Mucosa of stomach (tissue), 1 donor: ENCODE measurements at regions not wholly inside any gene's neighbourhood (a gene's known extent, or its start where the extent isn't known, plus 50 kb on each side); places are given as distances from the start of the nearest gene placed in this dataset.

Experiments used
- H3K27me3 ChIP-seq: one replicate; pipeline ENCODE4 v1.7.0; 2013; ENCODE audit warnings: mild to moderate bottlenecking, low read length; ENCODE audit not compliant: control insufficient read depth, insufficient read depth
- H3K36me3 ChIP-seq: one replicate; pipeline ENCODE4 v1.7.0; 2013; ENCODE audit warnings: low read length; ENCODE audit not compliant: control insufficient read depth, insufficient read depth
- H3K4me1 ChIP-seq: one replicate; pipeline ENCODE4 v1.7.0; 2013; ENCODE audit warnings: mild to moderate bottlenecking, low read length; ENCODE audit not compliant: control insufficient read depth, insufficient read depth
- H3K4me3 ChIP-seq: one replicate; pipeline ENCODE4 v1.7.0; 2013; ENCODE audit warnings: low read length
- H3K9ac ChIP-seq: one replicate; pipeline ENCODE4 v1.7.0; 2013; ENCODE audit warnings: mild to moderate bottlenecking, low read length, moderate library complexity
- H3K9me3 ChIP-seq: one replicate; pipeline ENCODE4 v1.7.0; 2013; ENCODE audit warnings: mild to moderate bottlenecking, low read length, moderate library complexity; ENCODE audit not compliant: control insufficient read depth
- donor health status: Pancreatic carcinoma.

DNA sequence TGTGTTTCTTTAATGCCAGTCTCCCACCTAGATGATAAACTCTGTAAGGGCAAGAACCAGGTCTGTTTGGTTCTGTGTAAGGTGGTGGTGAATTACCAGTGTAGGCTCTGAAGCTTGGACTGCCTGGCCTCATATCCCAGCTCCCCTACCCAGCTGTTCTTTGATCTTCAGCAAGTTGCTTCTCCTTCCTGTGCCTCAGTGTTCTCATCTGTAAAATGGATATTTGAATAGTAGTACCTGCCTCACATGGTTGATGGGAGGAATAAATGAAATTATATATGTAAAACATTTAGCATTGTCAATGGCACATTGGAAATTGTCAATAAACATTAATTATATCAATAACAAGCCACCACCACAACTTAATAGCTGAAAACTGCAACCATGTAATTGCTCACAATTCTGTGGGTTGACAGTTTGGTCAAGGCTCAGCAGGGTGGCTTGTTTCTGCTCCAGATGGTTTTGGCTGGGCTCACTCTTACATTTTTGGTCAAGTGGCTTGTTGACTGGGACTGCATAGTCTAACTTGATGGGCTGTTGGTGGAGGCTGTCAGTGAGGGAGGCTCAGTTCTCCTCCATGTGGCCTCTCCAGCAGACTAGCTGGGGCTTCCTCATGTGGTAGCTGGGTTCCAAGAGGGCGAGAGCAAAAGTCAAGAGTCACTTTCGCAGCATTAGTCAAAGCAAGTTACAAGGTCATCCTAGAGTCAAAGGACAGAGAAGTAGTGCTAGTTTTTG lies 84.5 kb upstream of the DUSP5 start:
- H3K9me3 ChIP-seq = peaks cover 3% of the 10 kb centered on the region
- H3K9ac ChIP-seq = no peak overlapping the region
- H3K27me3 ChIP-seq = no peaks in the 10 kb centered on the region
- H3K4me1 ChIP-seq = peaks cover 74% of the 10 kb centered on the region
- H3K36me3 ChIP-seq = no peaks in the 10 kb centered on the region
- no peak overlapping the region for H3K4me3 ChIP-seq

DNA sequence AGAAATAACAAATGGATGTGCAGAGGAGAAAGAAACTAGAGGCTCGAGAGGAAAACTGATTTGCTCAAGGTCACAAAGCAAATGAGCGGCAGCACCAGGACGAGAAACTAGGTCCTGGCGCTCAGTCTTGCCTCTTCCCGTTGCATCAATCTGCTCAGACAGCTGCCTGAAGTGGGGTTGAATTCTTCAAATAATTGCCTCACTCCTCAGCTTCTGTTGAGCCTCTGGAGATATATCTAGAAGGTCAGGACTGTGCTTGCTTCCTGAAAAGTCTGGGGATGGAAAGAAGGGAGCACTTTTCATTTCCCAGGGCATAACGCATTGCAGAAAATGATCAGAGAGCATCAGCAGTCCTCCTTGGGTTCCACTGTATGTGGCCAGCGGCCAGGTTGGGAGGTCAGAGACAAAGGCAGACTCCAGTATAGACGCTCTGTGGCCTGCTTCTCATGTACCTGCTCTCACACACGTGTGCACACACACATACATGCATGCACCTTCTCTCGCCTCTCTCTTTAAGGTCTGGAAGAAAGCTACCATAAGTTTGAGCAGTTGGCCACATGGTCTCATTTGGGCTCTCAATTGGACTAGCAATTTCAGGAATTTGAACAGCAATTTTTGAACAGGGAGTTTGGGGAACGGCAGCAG lies 83.7 kb upstream of the DUSP5 start:
- Histone ChIP-seq H3K36me3 (no peaks in the 10 kb centered on the region), H3K27me3 (no peaks in the 10 kb centered on the region), H3K9me3 (peaks cover 3% of the 10 kb centered on the region), H3K9ac (no peak overlapping the region), H3K4me1 (peaks cover 66% of the 10 kb centered on the region), H3K4me3 (no peak overlapping the region)

DNA sequence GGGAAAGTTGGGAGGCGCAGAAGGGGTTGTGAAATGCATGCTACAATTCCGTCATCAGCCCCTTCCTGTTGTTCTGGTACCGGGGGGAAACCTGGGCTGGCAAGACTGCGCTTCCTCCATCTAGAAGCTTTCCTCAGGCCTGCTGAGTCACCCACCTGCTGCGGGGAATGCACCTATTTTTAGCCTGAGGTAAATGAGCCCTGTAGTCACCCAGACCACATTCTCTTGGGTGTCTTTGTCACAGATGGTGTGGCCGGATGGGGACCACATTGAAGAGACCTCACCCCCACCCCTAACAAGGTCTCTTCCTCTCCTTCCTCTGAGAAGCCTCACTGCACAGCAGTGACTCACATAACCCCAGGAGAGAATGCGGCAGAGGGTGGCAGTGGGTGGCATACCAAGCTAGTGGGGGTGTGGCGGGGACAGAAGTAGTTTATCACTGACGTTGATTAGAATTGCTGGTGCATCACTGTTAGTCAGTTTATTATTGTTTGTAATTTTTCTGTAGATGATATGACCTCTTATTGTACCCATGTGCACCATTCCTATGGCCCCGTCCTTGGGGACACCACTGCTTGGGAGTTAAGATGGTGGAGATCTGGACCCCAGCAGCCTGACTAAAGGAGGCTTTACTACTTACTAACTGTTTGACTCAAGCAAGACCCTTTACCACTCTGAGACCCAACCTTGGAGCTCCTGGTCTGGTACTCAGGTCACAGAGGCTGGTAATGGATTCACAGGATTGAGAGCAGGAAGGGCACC lies 83.0 kb upstream of the DUSP5 start:
- Histone ChIP-seq H3K9me3 (peaks cover 3% of the 10 kb centered on the region), H3K9ac (no peak overlapping the region), H3K4me3 (no peak overlapping the region), H3K27me3 (no peaks in the 10 kb centered on the region), H3K36me3 (no peaks in the 10 kb centered on the region), H3K4me1 (peaks cover 58% of the 10 kb centered on the region)

DNA sequence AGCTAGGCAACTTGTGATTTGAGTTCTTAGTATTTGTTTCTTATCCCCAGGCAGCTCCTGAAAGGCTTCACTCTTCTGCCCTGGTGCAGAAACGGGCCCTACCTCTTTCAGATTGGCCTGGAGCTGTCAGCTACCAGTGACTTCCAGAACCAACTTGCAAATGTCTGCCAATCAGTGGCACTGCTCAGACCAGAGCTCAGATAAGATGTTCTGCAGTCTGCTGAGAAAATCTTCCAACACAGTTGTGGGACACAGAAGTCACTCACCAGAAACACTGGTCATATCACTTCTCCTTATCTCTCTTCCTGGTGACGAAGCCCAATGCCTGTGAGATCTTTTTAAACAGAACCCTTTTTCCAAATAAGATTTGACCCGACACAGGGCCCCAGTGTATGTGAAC lies 81.9 kb upstream of the DUSP5 start:
- Histone ChIP-seq H3K27me3 (no peaks in the 10 kb centered on the region), H3K36me3 (no peaks in the 10 kb centered on the region), H3K9ac (no peak overlapping the region), H3K4me3 (no peak overlapping the region), H3K4me1 (peaks cover 48% of the 10 kb centered on the region), H3K9me3 (peaks cover 3% of the 10 kb centered on the region)

DNA sequence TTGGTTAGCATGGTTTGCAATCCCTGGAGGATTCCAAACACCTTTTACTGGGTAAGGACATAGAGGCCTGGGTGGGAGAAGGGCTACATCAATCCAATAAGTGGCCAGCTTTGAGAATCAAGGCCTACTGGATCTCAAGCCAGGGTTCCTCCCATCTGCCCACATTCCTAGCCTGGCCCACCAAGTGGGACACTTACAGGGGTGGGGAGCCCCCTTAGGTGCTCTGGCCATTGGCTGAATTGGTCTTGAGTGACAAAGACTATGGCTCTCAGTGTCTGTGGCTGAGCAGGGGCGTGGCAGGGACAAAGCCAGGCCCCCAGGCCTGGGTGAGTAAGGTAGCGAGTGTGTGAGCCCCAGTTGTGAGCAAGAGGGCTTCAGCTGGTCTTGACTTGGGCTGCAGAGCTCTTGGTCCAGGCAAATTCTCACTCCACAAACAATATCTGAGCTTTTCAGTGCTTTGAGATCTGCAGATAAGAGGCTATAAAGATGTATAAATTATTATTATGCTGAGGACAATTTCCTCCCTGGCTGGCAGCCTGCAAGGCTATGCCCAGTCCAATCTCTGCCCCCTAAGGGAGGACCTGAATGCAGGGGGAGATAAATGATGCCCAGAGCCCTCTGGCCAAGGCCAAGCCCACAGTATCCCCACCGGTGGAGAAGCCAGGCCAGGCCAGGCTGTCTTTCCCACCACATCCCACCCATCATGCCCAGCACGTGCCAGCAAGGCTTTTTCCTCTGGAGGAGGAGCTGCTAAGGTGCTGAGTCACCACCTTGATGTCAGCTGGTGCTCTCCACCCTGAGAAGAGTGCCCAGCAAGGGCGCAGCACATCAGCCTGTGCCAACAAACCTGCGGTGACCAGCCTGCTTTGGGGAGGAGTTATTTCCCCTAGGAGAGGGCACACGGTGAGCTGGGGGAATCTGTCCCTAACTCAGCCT lies 80.7 kb upstream of the DUSP5 start:
- Histone ChIP-seq H3K9me3 (peaks cover 3% of the 10 kb centered on the region), H3K4me1 (peaks cover 40% of the 10 kb centered on the region), H3K4me3 (no peak overlapping the region), H3K36me3 (no peaks in the 10 kb centered on the region), H3K27me3 (no peaks in the 10 kb centered on the region), H3K9ac (no peak overlapping the region)

DNA sequence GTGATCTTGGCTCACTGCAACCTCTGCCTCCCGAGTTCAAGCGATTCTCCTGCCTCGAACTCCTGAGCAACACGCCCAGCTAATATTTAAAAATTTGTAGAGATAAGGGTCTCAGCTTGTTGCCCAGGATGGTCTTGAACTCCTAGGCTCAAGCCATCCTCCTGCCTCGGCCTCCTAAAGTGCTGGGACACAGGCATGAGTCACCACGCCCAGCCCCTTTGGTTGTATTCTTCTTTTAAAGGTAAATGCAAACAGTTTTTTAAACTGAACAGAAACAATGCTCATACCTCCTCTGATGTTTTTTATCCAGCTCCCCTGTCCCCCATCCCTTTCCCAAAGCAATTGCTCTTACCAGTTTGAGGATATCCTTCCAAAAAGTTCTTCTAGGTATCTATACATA lies 79.5 kb upstream of the DUSP5 start:
- no peak overlapping the region for H3K4me3 ChIP-seq
- no peaks in the 10 kb centered on the region for H3K36me3 ChIP-seq
- peaks cover 3% of the 10 kb centered on the region for H3K9me3 ChIP-seq
- no peak overlapping the region for H3K9ac ChIP-seq
- H3K27me3 ChIP-seq = no peaks in the 10 kb centered on the region
- peaks cover 40% of the 10 kb centered on the region for H3K4me1 ChIP-seq

DNA sequence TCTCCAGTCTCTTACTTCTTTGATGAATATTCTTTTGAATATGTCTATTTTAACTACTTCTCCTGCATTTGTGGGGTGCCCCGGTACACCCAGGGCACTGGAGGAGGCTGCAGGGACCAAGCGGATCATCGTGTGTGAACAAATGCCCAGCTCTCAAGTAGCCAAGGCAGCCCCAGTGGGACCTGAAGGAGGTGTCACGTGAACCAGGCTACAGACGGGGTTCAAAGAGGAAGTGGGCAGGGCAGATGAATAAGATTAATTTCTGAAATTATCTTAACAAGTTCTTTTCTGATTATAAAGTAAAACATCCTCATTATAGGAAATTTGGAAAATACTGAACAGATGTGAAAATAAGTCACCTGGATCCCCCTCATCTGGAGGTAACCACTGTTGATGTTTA lies 78.4 kb upstream of the DUSP5 start:
- no peak overlapping the region for H3K9ac ChIP-seq
- no peak overlapping the region for H3K4me3 ChIP-seq
- peaks cover 3% of the 10 kb centered on the region for H3K9me3 ChIP-seq
- H3K27me3 ChIP-seq = no peaks in the 10 kb centered on the region
- peaks cover 35% of the 10 kb centered on the region for H3K4me1 ChIP-seq
- no peaks in the 10 kb centered on the region for H3K36me3 ChIP-seq

DNA sequence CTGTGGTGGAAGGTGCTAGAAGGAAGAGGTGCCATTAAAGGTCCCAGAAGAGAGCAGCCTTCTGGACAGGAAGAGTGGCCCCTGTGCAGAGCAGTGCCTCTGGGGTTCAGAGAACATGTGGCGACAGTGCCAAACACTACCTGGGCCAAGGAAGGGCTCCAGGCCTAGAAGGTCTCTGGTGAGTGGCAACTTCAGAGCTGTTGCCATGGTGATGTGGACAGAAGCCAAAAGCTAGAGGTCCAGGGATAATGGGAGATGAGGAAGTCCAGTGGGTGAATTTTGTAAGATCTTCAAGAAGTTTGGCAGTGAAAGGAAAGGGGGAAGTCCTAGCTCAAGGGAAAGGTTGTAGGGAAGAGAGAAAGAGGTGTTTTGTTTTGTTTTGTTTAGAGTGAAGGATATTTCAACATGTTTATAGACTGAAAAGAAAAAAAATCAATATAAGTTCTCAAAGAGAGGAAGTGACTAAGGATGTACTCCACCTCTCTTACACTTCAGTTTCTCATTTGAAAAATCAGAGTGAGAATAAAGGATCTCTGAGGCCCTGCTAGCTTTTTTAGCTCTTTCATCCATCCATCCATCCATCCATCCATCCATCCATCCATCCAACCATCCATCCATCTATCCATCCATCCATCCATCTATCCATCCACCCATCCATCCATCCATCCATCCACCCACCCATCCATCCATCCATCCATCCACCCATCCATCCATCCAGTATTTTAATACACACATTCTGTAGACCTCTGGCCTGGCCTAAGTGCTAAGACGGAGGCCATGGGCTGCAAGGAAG lies 77.1 kb upstream of the DUSP5 start:
- H3K4me3 ChIP-seq = no peak overlapping the region
- no peaks in the 10 kb centered on the region for H3K36me3 ChIP-seq
- peaks cover 3% of the 10 kb centered on the region for H3K9me3 ChIP-seq
- no peak overlapping the region for H3K9ac ChIP-seq
- peaks cover 23% of the 10 kb centered on the region for H3K4me1 ChIP-seq
- H3K27me3 ChIP-seq = no peaks in the 10 kb centered on the region

DNA sequence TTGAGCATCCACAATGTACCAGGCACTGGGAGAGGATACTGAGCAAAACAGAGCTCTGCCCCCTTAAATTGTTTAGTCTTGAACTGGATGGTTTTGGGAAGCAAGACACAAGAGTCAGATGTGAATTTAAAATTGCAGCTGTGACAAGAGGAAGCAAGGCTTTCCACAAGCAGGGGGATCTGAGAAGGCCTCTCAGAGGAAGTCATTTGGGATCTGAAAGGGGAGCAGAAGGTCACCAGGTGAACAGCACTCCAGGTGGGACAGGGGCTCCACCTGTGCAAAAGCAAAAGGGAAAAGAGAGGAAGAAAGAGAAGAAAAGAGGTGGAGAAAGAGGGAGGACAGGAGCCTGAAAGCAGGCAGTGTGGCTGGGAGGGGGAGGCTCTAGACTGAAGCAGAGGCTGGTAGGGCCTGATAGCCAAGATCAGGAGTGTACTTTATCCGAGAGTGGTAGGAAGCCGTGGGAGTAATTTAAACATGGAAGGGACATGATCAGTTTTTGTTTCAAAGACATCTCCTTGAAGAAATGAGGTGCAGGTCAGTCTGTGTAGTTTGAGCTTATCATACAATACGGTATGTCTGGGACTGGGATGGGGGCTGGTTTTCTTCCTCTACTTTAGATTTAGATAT lies 76.1 kb upstream of the DUSP5 start:
- Histone ChIP-seq H3K9ac (no peak overlapping the region), H3K4me1 (peaks cover 26% of the 10 kb centered on the region), H3K4me3 (no peak overlapping the region)

DNA sequence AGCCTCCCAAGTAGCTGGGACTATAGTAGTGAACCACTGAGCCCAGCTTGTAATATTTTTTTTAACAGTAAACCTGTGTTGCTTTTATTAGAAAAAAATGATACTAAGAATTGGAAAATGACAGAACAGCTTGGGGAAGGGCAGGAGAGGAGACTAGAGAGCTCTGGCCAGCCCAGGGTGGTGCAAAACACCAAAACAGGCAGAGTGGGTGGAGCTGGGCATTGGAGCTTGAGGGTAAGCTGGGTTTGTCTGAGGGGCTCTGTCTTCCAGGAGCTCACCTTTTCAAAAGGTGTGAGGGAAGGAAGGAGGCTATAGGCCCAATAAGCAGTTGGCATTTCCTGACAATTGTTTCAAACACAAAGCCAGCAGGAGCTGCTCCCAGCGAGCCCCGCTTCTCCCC lies 75.2 kb upstream of the DUSP5 start:
- H3K4me1 ChIP-seq = peaks cover 23% of the 10 kb centered on the region
- H3K9me3 ChIP-seq = no peaks in the 10 kb centered on the region
- no peak overlapping the region for H3K9ac ChIP-seq
- H3K27me3 ChIP-seq = no peaks in the 10 kb centered on the region
- no peaks in the 10 kb centered on the region for H3K36me3 ChIP-seq
- H3K4me3 ChIP-seq = no peak overlapping the region

More for the DNA sequence above, 76.1 kb upstream of the DUSP5 start:
- H3K27me3 ChIP-seq = no peaks in the 10 kb centered on the region
- H3K9me3 ChIP-seq = peaks cover 3% of the 10 kb centered on the region
- no peaks in the 10 kb centered on the region for H3K36me3 ChIP-seq

DNA sequence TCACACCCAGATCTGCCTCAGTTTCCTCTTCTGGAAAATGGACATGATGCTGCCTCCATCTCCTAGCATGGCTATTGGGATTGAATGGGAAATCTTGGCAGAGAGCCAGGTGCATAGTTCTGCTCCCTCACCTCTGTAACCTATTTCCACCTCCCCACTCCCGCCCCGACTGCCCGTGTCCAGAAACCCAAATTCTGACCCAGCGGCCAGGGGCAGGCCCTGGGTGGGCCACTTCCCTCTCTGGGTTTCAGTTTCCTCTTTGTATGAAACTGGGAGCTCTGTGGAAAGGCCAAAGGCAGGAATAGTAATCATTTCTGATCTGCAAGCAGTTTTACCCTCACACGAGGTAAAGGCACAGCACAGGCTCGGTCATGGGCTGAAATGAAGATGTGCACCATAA lies 74.1 kb upstream of the DUSP5 start:
- no peak overlapping the region for H3K9ac ChIP-seq
- no peaks in the 10 kb centered on the region for H3K36me3 ChIP-seq
- peaks cover 17% of the 10 kb centered on the region for H3K4me1 ChIP-seq
- no peaks in the 10 kb centered on the region for H3K9me3 ChIP-seq
- H3K27me3 ChIP-seq = no peaks in the 10 kb centered on the region
- H3K4me3 ChIP-seq = no peak overlapping the region
